ENCODE measurements at regions not wholly inside any gene's neighbourhood (a gene's known extent, or its start where the extent isn't known, plus 50 kb on each side); places are given as distances from the start of the nearest gene placed in this dataset.

DNA sequence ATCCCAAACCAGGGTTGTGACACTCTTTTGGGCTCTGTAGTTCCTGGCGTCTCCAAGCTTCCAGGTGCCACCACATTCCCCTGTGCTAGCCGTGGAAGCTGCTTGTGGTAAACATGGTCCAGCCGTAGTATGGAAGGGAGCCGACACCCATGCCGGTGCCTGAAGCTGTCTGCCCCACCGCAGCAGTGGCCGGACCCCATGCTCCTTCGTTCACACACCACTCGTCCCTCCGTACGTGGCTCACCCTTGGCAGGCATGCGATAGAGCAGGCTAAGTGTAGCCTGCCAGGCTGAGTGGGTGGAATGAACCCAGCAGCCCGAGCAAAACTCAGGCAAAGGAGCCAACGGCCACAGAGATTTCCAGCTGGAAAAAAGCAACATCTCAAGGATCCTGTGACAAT, 2030.4 kb downstream of the EFNA5 start:
- no peaks in the 10 kb centered on the region for H3K79me2 ChIP-seq (ENCODE audit: insufficient read depth)
- no peaks in the 10 kb centered on the region for H3K27me3 ChIP-seq (ENCODE audit: insufficient read depth)
- H3F3A ChIP-seq (replicated peaks; ENCODE audit: insufficient read depth) = no peaks in the 10 kb centered on the region
- TF ChIP-seq RFX5 (IDR thresholded peaks at IDR 0.05; ENCODE audit: low read length) (no peak), YY1 (IDR thresholded peaks at IDR 0.05; ENCODE audit: low read depth) (no peak), GABPA (IDR thresholded peaks at IDR 0.05; ENCODE audit: low read depth) (no peak)
- 0 out of 2 replicates have a peak, but pooled peaks cover 1% of the 10 kb centered on the region for H3K9me2 ChIP-seq
- H4K20me1 ChIP-seq (ENCODE audit: insufficient read depth) = no peaks in the 10 kb centered on the region
- no peak overlapping the region for H2AFZ ChIP-seq (ENCODE audit: low read depth)
- H3K4me1 ChIP-seq (ENCODE audit: control insufficient read depth in 1 of 2, insufficient read depth in 2 of 2, low read depth in 1 of 2, low read length in 1 of 2) = no peaks in the 10 kb centered on the region
- no peaks in the 10 kb centered on the region for H3K9me3 ChIP-seq
- no peak overlapping the region for H3K27ac ChIP-seq (ENCODE audit: low read depth in 2 of 2, low read length in 1 of 2)
- no peak overlapping the region for H3K4me3 ChIP-seq (ENCODE audit: low read depth in 2 of 2, low read length in 1 of 2)
- ChIA-PET POLR2A (no interaction called here), CTCF (no interaction called here)
- no peak for DNase-seq
- 88% methylated on average over 13 of the region's 14 CpGs for WGBS (ENCODE audit: low lambda C conversion rate)
- no peaks in the 10 kb centered on the region for H3K36me3 ChIP-seq (replicated peaks in 1 of 2; ENCODE audit: control insufficient read depth in 1 of 2, insufficient read depth in 2 of 2, low read length in 1 of 2)
- H3K4me2 ChIP-seq = no peak overlapping the region
- no peak overlapping the region for H3K9ac ChIP-seq

DNA sequence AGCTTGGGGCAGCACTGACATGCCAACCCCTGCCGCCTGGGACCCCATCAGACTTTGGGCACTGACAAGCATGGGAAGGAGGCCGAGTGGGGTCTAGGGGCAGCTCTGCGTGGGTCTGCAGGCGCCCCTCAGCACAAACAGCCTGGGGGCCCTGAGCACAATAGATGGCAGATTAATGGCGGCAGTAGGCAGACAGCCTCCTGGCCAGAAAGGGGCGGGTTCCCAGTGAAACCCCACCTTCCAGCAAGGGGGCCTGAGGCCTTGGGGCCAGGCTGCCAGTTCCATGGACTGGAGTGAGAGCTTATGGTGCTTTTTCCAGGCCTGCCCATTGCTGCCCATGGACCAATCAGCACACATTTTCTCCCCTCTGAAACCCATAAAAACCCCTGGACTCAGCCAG, 2031.2 kb downstream of the EFNA5 start:
- no peak overlapping the region for H3K9ac ChIP-seq
- H3K27me3 ChIP-seq (ENCODE audit: insufficient read depth) = no peaks in the 10 kb centered on the region
- H3K27ac ChIP-seq (ENCODE audit: low read depth in 2 of 2, low read length in 1 of 2) = no peak overlapping the region
- no peak overlapping the region for H2AFZ ChIP-seq (ENCODE audit: low read depth)
- TF ChIP-seq EZH2phosphoT487 (IDR thresholded peaks at IDR 0.05; ENCODE audit: borderline replicate concordance, low read depth) (no peak), TCF12 (IDR thresholded peaks at IDR 0.05) (no peak), SMC3 (IDR thresholded peaks at IDR 0.05; ENCODE audit: low read depth, low read length) (no peak), MXI1 (IDR thresholded peaks at IDR 0.05; ENCODE audit: low read depth, low read length) (no peak), NRF1 (IDR thresholded peaks at IDR 0.05; ENCODE audit: low read depth, low read length) (no peak), MEF2A (IDR thresholded peaks at IDR 0.05; ENCODE audit: borderline replicate concordance, low read depth) (no peak)
- TF ChIP-seq, protein P1, sequence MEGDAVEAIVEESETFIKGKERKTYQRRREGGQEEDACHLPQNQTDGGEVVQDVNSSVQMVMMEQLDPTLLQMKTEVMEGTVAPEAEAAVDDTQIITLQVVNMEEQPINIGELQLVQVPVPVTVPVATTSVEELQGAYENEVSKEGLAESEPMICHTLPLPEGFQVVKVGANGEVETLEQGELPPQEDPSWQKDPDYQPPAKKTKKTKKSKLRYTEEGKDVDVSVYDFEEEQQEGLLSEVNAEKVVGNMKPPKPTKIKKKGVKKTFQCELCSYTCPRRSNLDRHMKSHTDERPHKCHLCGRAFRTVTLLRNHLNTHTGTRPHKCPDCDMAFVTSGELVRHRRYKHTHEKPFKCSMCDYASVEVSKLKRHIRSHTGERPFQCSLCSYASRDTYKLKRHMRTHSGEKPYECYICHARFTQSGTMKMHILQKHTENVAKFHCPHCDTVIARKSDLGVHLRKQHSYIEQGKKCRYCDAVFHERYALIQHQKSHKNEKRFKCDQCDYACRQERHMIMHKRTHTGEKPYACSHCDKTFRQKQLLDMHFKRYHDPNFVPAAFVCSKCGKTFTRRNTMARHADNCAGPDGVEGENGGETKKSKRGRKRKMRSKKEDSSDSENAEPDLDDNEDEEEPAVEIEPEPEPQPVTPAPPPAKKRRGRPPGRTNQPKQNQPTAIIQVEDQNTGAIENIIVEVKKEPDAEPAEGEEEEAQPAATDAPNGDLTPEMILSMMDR (IDR thresholded peaks at IDR 0.05) = no peak
- TF ChIP-seq, protein P2, sequence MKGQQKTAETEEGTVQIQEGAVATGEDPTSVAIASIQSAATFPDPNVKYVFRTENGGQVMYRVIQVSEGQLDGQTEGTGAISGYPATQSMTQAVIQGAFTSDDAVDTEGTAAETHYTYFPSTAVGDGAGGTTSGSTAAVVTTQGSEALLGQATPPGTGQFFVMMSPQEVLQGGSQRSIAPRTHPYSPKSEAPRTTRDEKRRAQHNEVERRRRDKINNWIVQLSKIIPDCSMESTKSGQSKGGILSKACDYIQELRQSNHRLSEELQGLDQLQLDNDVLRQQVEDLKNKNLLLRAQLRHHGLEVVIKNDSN (IDR thresholded peaks at IDR 0.05; ENCODE audit: borderline replicate concordance, low read depth) = no peak
- H3K36me3 ChIP-seq (replicated peaks in 1 of 2; ENCODE audit: control insufficient read depth in 1 of 2, insufficient read depth in 2 of 2, low read length in 1 of 2) = no peaks in the 10 kb centered on the region
- H3K9me2 ChIP-seq = no peaks in the 10 kb centered on the region
- H4K20me1 ChIP-seq (ENCODE audit: insufficient read depth) = no peaks in the 10 kb centered on the region
- H3K9me3 ChIP-seq = no peaks in the 10 kb centered on the region
- H3K4me1 ChIP-seq (ENCODE audit: control insufficient read depth in 1 of 2, insufficient read depth in 2 of 2, low read depth in 1 of 2, low read length in 1 of 2) = no peaks in the 10 kb centered on the region
- no peaks in the 10 kb centered on the region for H3F3A ChIP-seq (replicated peaks; ENCODE audit: insufficient read depth)
- ChIA-PET POLR2A (no interaction called here), CTCF (interaction anchor here (0.6 kb wide), 1 partner anchor 1564 kb away, joined by 3 read pairs; no protein-coding TSS in a partner anchor)
- no peak overlapping the region for H3K4me3 ChIP-seq (ENCODE audit: low read depth in 2 of 2, low read length in 1 of 2)
- H3K79me2 ChIP-seq (ENCODE audit: insufficient read depth) = no peaks in the 10 kb centered on the region
- no CpG with 5 or more reads among the region's 6 CpGs for WGBS (ENCODE audit: low lambda C conversion rate)
- DNase-seq = no peak
- H3K4me2 ChIP-seq = no peak overlapping the region

DNA sequence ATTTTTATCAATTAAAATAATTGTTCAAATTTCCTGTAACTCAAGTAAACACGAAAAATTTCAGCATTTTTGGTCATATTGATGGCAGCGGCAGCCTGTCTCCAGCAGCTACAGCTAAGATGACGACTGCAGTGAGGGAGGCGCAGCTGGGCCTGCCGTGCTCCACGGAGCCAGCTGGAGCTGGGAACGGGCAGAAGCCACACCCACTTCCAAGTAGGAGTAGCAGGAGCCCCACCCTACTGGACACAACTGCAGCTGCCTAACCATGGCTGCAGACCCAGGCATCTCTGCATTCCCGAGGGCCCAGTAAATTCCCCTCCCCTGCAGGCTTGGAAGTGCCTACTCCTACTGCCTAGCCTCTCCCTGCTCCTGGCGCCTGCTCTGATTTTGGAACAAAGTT, 2031.7 kb downstream of the EFNA5 start:
- Histone ChIP-seq H3K27ac (ENCODE audit: low read depth in 2 of 2, low read length in 1 of 2) (no peak overlapping the region), H3K4me1 (ENCODE audit: control insufficient read depth in 1 of 2, insufficient read depth in 2 of 2, low read depth in 1 of 2, low read length in 1 of 2) (no peaks in the 10 kb centered on the region; a peak in 1 of 4 replicates), H3K9ac (no peak overlapping the region), H3K79me2 (ENCODE audit: insufficient read depth) (no peaks in the 10 kb centered on the region), H3F3A (replicated peaks; ENCODE audit: insufficient read depth) (no peaks in the 10 kb centered on the region), H3K36me3 (replicated peaks in 1 of 2; ENCODE audit: control insufficient read depth in 1 of 2, insufficient read depth in 2 of 2, low read length in 1 of 2) (no peaks in the 10 kb centered on the region), H3K4me2 (no peak overlapping the region), H4K20me1 (ENCODE audit: insufficient read depth) (no peaks in the 10 kb centered on the region), H3K27me3 (ENCODE audit: insufficient read depth) (no peaks in the 10 kb centered on the region), H3K9me2 (no peaks in the 10 kb centered on the region), H3K4me3 (ENCODE audit: low read depth in 2 of 2, low read length in 1 of 2) (no peak overlapping the region), H2AFZ (ENCODE audit: low read depth) (no peak overlapping the region), H3K9me3 (no peaks in the 10 kb centered on the region)
- ChIA-PET POLR2A (no interaction called here), CTCF (no interaction called here)
- no peak for DNase-seq
- 82% methylated on average over 8 of the region's 9 CpGs for WGBS (ENCODE audit: low lambda C conversion rate)
- TF ChIP-seq FOXM1 (IDR thresholded peaks at IDR 0.05; ENCODE audit: low read depth) = no peak
- no peak for TF ChIP-seq YY1 (IDR thresholded peaks at IDR 0.05; ENCODE audit: low read depth)
- no peak for TF ChIP-seq NFIC (IDR thresholded peaks at IDR 0.05; ENCODE audit: borderline replicate concordance)
- no peak for TF ChIP-seq TCF12 (IDR thresholded peaks at IDR 0.05)
- TF ChIP-seq POLR2AphosphoS5 (IDR thresholded peaks at IDR 0.05; ENCODE audit: low read depth, low read length) = no peak
- no peak for TF ChIP-seq RAD21 (IDR thresholded peaks at IDR 0.05; ENCODE audit: low read length)
- no peak for TF ChIP-seq JUND (IDR thresholded peaks at IDR 0.05)
- TF ChIP-seq, protein P3, sequence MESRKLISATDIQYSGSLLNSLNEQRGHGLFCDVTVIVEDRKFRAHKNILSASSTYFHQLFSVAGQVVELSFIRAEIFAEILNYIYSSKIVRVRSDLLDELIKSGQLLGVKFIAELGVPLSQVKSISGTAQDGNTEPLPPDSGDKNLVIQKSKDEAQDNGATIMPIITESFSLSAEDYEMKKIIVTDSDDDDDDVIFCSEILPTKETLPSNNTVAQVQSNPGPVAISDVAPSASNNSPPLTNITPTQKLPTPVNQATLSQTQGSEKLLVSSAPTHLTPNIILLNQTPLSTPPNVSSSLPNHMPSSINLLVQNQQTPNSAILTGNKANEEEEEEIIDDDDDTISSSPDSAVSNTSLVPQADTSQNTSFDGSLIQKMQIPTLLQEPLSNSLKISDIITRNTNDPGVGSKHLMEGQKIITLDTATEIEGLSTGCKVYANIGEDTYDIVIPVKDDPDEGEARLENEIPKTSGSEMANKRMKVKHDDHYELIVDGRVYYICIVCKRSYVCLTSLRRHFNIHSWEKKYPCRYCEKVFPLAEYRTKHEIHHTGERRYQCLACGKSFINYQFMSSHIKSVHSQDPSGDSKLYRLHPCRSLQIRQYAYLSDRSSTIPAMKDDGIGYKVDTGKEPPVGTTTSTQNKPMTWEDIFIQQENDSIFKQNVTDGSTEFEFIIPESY (IDR thresholded peaks at IDR 0.05; ENCODE audit: borderline replicate concordance, low read depth) = no peak
- TF ChIP-seq SIN3A (IDR thresholded peaks at IDR 0.05; ENCODE audit: borderline replicate concordance, low read depth, low read length) = no peak
- no peak for TF ChIP-seq MEF2A (IDR thresholded peaks at IDR 0.05; ENCODE audit: borderline replicate concordance, low read depth)
- TF ChIP-seq, protein P4, sequence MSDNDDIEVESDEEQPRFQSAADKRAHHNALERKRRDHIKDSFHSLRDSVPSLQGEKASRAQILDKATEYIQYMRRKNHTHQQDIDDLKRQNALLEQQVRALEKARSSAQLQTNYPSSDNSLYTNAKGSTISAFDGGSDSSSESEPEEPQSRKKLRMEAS (IDR thresholded peaks at IDR 0.05; ENCODE audit: low read depth) = no peak
